ENCODE measurements at regions not wholly inside any gene's neighbourhood (a gene's known extent, or its start where the extent isn't known, plus 50 kb on each side); places are given as distances from the start of the nearest gene placed in this dataset.

DNA sequence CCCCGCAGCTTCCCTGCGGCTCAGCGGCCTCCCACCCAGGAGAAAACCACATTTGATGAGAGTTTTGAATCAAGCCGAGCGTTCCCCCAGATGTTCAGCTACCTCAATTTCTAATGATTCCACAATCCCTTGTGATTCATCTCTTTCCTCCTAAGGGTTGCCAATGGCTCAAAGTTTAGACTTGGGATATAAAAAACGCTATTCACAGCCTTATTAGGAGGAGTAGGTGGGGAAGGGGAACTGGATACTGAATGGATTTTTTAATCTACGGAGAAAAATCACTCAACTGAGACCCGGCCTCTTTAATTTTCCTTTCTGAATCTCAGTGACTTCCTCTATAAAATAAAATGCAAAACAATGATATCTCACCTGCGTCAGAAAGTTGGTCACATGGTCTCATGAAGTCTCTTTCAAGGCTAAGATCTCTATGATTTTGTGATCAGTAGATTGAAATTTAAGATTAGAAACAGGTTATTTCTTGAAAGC lies 192.6 kb upstream of the TCF4 start (continued):
- no peak for TF ChIP-seq ZNF561 (tag by site-specific recombination; IDR thresholded peaks at IDR 0.05; ENCODE audit: borderline replicate concordance)
- no peak for TF ChIP-seq ZNF24 (tag by site-specific recombination; IDR thresholded peaks at IDR 0.05)
- TF ChIP-seq TCF7L2 (IDR thresholded peaks at IDR 0.05; ENCODE audit: borderline replicate concordance, low read depth, low read length), result no peak
- TF ChIP-seq ZBTB21 (tag by site-specific recombination; IDR thresholded peaks at IDR 0.05), result no peak
- TF ChIP-seq, protein P1, sequence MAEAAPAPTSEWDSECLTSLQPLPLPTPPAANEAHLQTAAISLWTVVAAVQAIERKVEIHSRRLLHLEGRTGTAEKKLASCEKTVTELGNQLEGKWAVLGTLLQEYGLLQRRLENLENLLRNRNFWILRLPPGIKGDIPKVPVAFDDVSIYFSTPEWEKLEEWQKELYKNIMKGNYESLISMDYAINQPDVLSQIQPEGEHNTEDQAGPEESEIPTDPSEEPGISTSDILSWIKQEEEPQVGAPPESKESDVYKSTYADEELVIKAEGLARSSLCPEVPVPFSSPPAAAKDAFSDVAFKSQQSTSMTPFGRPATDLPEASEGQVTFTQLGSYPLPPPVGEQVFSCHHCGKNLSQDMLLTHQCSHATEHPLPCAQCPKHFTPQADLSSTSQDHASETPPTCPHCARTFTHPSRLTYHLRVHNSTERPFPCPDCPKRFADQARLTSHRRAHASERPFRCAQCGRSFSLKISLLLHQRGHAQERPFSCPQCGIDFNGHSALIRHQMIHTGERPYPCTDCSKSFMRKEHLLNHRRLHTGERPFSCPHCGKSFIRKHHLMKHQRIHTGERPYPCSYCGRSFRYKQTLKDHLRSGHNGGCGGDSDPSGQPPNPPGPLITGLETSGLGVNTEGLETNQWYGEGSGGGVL (tag by site-specific recombination; IDR thresholded peaks at IDR 0.05), result no peak

GRCh38 chr18:55779691-55780585 lies 191.9 kb upstream of the TCF4 start:
- H3K4me3 ChIP-seq (ENCODE audit: low read depth, low read length), result peak overlapping the region; percentile 51
- H3K4me1 ChIP-seq (ENCODE audit: control insufficient read depth, insufficient read depth, low read length), result peaks cover 6% of the 10 kb centered on the region; the same call in 1 of the 2 replicates
- peak overlapping the region; percentile 75; the same call in 1 of the 2 replicates for H3K27ac ChIP-seq (ENCODE audit: extremely low read depth, low read depth, low read length)
- ChIA-PET CTCF (interaction anchor here (0.6 to 3.5 kb wide), 15 partner anchors 17 to 1851 kb away, joined by 3 to 18 read pairs (median 4); no protein-coding TSS in a partner anchor), POLR2A (interaction anchor here (1.0 kb wide), 1 partner anchor 193 kb away, joined by 3 read pairs; no protein-coding TSS in a partner anchor)
- H3K9me3 ChIP-seq (ENCODE audit: control insufficient read depth, insufficient read depth, low read depth, low read length), result no peaks in the 10 kb centered on the region
- no peaks in the 10 kb centered on the region for H3K36me3 ChIP-seq (ENCODE audit: control insufficient read depth in 2 of 2, insufficient read depth in 1 of 2, low read length in 2 of 2)
- TF ChIP-seq ZSCAN18 (tag by site-specific recombination; IDR thresholded peaks at IDR 0.05), result no peak
- no peak for TF ChIP-seq ZNF585B (tag by site-specific recombination; IDR thresholded peaks at IDR 0.05)
- no peak for TF ChIP-seq ZNF292 (tag by site-specific recombination; IDR thresholded peaks at IDR 0.05; ENCODE audit: borderline replicate concordance, low read depth)
- no peak for TF ChIP-seq ZNF558 (tag by site-specific recombination; IDR thresholded peaks at IDR 0.05)
- TF ChIP-seq, protein P2, sequence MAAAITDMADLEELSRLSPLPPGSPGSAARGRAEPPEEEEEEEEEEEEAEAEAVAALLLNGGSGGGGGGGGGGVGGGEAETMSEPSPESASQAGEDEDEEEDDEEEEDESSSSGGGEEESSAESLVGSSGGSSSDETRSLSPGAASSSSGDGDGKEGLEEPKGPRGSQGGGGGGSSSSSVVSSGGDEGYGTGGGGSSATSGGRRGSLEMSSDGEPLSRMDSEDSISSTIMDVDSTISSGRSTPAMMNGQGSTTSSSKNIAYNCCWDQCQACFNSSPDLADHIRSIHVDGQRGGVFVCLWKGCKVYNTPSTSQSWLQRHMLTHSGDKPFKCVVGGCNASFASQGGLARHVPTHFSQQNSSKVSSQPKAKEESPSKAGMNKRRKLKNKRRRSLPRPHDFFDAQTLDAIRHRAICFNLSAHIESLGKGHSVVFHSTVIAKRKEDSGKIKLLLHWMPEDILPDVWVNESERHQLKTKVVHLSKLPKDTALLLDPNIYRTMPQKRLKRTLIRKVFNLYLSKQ (tag by site-specific recombination; IDR thresholded peaks at IDR 0.05; ENCODE audit: borderline replicate concordance), result no peak
- TF ChIP-seq TCF7L2 (IDR thresholded peaks at IDR 0.05; ENCODE audit: borderline replicate concordance, low read depth, low read length), result no peak
- TF ChIP-seq ZNF624 (tag by site-specific recombination; IDR thresholded peaks at IDR 0.05), result no peak
- no peak for TF ChIP-seq ZNF544 (tag by site-specific recombination; IDR thresholded peaks at IDR 0.05)
- no peak for TF ChIP-seq ZNF23 (tag by site-specific recombination; IDR thresholded peaks at IDR 0.05; ENCODE audit: borderline replicate concordance)
- no peak for TF ChIP-seq ZNF600 (tag by site-specific recombination; IDR thresholded peaks at IDR 0.05)
- no peak for TF ChIP-seq ZBTB48 (tag by site-specific recombination; IDR thresholded peaks at IDR 0.05)
- TF ChIP-seq HOXC10 (CRISPR knock-in tag; IDR thresholded peaks at IDR 0.05), result no peak
- no peak for TF ChIP-seq ZNF785 (tag by site-specific recombination; IDR thresholded peaks at IDR 0.05)
- no peak for TF ChIP-seq ZNF24 (tag by site-specific recombination; IDR thresholded peaks at IDR 0.05)
- no peak for TF ChIP-seq ZNF830 (tag by site-specific recombination; IDR thresholded peaks at IDR 0.05; ENCODE audit: low read depth)
- no peak for TF ChIP-seq ZNF350 (tag by site-specific recombination; IDR thresholded peaks at IDR 0.05)
- TF ChIP-seq ZBTB21 (tag by site-specific recombination; IDR thresholded peaks at IDR 0.05), result no peak
- 0 out of 2 replicates have a peak, but pooled peaks have one; percentile 11 for TF ChIP-seq ZNF596 (tag by site-specific recombination; IDR thresholded peaks at IDR 0.05)
- TF ChIP-seq ZNF747 (tag by site-specific recombination; IDR thresholded peaks at IDR 0.05), result no peak
- TF ChIP-seq ZNF155 (tag by site-specific recombination; IDR thresholded peaks at IDR 0.05), result no peak
- TF ChIP-seq, protein P3, sequence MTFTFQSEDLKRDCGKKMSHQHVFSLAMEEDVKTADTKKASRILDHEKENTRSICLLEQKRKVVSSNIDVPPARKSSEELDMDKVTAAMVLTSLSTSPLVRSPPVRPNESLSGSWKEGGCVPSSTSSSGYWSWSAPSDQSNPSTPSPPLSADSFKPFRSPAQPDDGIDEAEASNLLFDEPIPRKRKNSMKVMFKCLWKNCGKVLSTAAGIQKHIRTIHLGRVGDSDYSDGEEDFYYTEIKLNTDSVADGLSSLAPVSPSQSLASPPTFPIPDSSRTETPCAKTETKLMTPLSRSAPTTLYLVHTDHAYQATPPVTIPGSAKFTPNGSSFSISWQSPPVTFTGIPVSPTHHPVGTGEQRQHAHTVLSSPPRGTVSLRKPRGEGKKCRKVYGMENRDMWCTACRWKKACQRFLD (tag by site-specific recombination; IDR thresholded peaks at IDR 0.05), result no peak
- TF ChIP-seq ZNF366 (tag by site-specific recombination; conservative IDR thresholded peaks at IDR 0.05), result no peak
- TF ChIP-seq, protein P4, sequence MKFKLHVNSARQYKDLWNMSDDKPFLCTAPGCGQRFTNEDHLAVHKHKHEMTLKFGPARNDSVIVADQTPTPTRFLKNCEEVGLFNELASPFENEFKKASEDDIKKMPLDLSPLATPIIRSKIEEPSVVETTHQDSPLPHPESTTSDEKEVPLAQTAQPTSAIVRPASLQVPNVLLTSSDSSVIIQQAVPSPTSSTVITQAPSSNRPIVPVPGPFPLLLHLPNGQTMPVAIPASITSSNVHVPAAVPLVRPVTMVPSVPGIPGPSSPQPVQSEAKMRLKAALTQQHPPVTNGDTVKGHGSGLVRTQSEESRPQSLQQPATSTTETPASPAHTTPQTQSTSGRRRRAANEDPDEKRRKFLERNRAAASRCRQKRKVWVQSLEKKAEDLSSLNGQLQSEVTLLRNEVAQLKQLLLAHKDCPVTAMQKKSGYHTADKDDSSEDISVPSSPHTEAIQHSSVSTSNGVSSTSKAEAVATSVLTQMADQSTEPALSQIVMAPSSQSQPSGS (tag by site-specific recombination; IDR thresholded peaks at IDR 0.05; ENCODE audit: low read depth), result no peak
- no peak for TF ChIP-seq BCL11A (tag by site-specific recombination; IDR thresholded peaks at IDR 0.05; ENCODE audit: low read depth)
- TF ChIP-seq HOXA7 (CRISPR knock-in tag; IDR thresholded peaks at IDR 0.05; ENCODE audit: borderline replicate concordance), result no peak
- no peak for TF ChIP-seq SCRT2 (tag by site-specific recombination; IDR thresholded peaks at IDR 0.05)
